ENCODE measurements at regions not wholly inside any gene's neighbourhood (a gene's known extent, or its start where the extent isn't known, plus 50 kb on each side); places are given as distances from the start of the nearest gene placed in this dataset.

DNA sequence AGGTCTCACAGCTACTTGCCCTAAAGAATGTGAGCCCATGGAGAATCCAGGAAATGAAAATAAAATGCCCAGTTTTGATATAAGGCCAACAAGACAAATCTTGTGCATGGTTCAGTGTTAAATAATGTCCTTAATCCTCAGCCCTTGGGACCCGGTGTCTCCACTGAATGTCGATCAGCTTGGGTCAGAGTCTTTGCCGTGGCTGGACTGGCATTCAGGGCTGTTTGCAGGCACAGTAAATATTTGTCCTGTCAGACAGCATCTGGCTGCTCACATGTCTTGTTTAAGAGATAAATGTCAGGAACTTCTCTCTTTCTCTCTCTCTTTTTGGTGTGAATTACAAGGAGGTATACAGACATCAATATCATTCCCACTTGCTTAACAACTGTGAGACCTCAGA, 452.5 kb downstream of the FUT8 start:
- Histone ChIP-seq H3K4me3 (no peak overlapping the region), H3K27me3 (peaks cover 0 to 6% (median 0%) of the 10 kb centered on the region in 9 donors), H3K4me1 (no peaks in the 10 kb centered on the region), H3K27ac (no peak overlapping the region), H3K36me3 (no peaks in the 10 kb centered on the region), H3K9me3 (no peaks in the 10 kb centered on the region)
- ATAC-seq, result no peak
- WGBS, 4 donors, result 64 to 81% (median 69%) methylated on average over 3 of the region's 3 CpGs
- DNase-seq, result no peak
- TF ChIP-seq, protein P1, sequence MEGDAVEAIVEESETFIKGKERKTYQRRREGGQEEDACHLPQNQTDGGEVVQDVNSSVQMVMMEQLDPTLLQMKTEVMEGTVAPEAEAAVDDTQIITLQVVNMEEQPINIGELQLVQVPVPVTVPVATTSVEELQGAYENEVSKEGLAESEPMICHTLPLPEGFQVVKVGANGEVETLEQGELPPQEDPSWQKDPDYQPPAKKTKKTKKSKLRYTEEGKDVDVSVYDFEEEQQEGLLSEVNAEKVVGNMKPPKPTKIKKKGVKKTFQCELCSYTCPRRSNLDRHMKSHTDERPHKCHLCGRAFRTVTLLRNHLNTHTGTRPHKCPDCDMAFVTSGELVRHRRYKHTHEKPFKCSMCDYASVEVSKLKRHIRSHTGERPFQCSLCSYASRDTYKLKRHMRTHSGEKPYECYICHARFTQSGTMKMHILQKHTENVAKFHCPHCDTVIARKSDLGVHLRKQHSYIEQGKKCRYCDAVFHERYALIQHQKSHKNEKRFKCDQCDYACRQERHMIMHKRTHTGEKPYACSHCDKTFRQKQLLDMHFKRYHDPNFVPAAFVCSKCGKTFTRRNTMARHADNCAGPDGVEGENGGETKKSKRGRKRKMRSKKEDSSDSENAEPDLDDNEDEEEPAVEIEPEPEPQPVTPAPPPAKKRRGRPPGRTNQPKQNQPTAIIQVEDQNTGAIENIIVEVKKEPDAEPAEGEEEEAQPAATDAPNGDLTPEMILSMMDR (IDR thresholded peaks at IDR 0.05), result no peak
- TF ChIP-seq POLR2A (IDR thresholded peaks at IDR 0.05), result no peak
- intact Hi-C loops (cut with DNase I), result no loop called here

DNA sequence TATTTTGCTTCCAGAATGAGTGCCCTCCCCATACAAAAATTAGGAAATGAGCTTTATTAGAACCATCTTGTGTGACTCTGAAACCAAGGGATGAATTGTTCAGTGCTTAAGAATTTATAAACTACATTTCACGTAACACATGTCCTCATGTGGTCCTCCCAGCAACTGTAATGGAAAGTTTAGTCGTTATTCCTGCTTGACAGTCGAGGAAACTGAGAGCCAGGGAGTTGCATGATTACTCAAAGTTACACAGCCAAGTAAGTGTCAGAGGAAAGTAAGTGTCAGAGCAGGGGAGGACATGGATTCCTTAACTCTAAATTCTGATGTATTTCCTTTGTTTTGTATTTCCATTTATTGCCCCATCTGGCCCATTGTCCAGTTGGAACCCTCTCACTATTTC, 453.9 kb downstream of the FUT8 start:
- no peaks in the 10 kb centered on the region for H3K4me1 ChIP-seq
- ATAC-seq (no peak), DNase-seq (no peak)
- H3K9me3 ChIP-seq, result no peaks in the 10 kb centered on the region
- 65 to 83% (median 79%) methylated on average over 3 of the region's 3 CpGs for WGBS, 4 donors
- no peak overlapping the region for H3K4me3 ChIP-seq
- intact Hi-C loops (cut with DNase I), result no loop called here
- TF ChIP-seq, protein P1 (IDR thresholded peaks at IDR 0.05), result no peak
- no peak for TF ChIP-seq POLR2A (IDR thresholded peaks at IDR 0.05)
- peaks cover 0 to 6% (median 0%) of the 10 kb centered on the region in 9 donors for H3K27me3 ChIP-seq
- H3K27ac ChIP-seq, result no peak overlapping the region
- H3K36me3 ChIP-seq, result no peaks in the 10 kb centered on the region

DNA sequence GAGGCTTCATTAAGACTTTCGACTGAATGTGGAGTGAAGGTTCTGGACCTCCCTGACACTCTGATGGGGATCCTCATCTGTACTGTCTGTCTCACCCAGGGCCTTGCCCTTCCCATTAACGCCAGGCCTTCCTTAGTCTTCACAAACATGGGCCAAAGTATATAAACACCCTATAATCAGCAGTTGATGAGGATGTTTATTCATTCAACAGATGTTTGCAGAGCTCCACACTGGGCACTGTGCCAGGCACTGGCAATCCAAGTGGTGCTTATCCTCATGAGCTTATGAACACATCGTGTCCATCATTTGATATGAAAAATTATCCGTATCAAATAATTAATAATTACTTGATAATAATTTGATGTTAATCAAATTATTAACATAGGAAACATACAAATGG, 454.4 kb downstream of the FUT8 start:
- TF ChIP-seq, protein P1 (IDR thresholded peaks at IDR 0.05), result no peak
- TF ChIP-seq POLR2A (IDR thresholded peaks at IDR 0.05), result no peak
- H3K9me3 ChIP-seq, result no peaks in the 10 kb centered on the region
- no peaks in the 10 kb centered on the region for H3K4me1 ChIP-seq
- H3K27ac ChIP-seq, result no peak overlapping the region
- H3K4me3 ChIP-seq, result no peak overlapping the region
- 54 to 77% (median 62%) methylated on average over 4 of the region's 4 CpGs for WGBS, 4 donors
- no peaks in the 10 kb centered on the region for H3K36me3 ChIP-seq
- intact Hi-C loops (cut with DNase I), result no loop called here
- no peak for DNase-seq
- peaks cover 0 to 6% (median 0%) of the 10 kb centered on the region in 9 donors for H3K27me3 ChIP-seq
- ATAC-seq, result no peak

DNA sequence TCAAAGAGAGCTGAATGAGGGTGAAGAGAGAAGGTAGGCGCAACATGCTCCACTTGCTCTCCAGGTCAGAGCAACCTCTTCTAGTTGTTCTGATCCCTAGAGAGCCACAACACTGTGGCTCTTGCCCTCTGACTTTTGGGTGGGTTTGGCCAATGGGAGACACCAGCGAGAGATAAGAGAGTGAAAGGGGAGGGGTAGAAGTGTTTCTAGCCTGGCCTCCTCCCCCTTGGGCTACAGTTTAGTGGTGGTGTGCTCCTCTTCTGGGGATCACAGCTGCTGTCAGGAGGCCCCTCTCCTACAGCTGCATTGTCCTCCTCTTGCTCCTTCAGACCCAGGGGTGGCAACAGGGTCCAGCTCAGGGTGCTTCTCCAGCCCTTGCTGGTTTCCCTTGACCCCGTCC, 454.8 kb downstream of the FUT8 start:
- intact Hi-C loops (cut with DNase I), result no loop called here
- TF ChIP-seq, protein P1 (IDR thresholded peaks at IDR 0.05), result no peak
- no peak for TF ChIP-seq POLR2A (IDR thresholded peaks at IDR 0.05)
- WGBS, 4 donors, result 88 to 98% (median 91%) methylated on average over 3 of the region's 3 CpGs

More for the DNA sequence above, 454.8 kb downstream of the FUT8 start:
- Histone ChIP-seq H3K4me1 (no peaks in the 10 kb centered on the region), H3K4me3 (no peak overlapping the region), H3K9me3 (no peaks in the 10 kb centered on the region), H3K27me3 (peaks cover 0 to 6% (median 0%) of the 10 kb centered on the region in 9 donors), H3K27ac (no peak overlapping the region), H3K36me3 (no peaks in the 10 kb centered on the region)
- DNase-seq (no peak), ATAC-seq (no peak)
